ENCODE measurements at regions not wholly inside any gene's neighbourhood (a gene's known extent, or its start where the extent isn't known, plus 50 kb on each side); places are given as distances from the start of the nearest gene placed in this dataset.

- TF ChIP-seq CTCF (IDR thresholded peaks at IDR 0.05) = no peak
- TF ChIP-seq POLR2A (IDR thresholded peaks at IDR 0.05) = no peak
Measured at GRCh38 chr4:115272594-115272993, 159.2 kb upstream of the NDST4 start.
